Neural crest cell (in vitro differentiated cells): ENCODE measurements at regions not wholly inside any gene's neighbourhood (a gene's known extent, or its start where the extent isn't known, plus 50 kb on each side); places are given as distances from the start of the nearest gene placed in this dataset.

Experiments
- DNase-seq: peaks from one replicate; pipeline ENCODE4 v3.0.0; 2021; ENCODE audit warnings: low read depth, mixed read lengths, low spot score
- H3K27ac Mint-ChIP-seq: one replicate; pipeline ENCODE4 v1.8.0; 2021; ENCODE audit warnings: mild to moderate bottlenecking, mixed read lengths; ENCODE audit not compliant: unreplicated experiment
- H3K27me3 Mint-ChIP-seq: 2 replicates; pipeline ENCODE4 v1.8.0; 2021; ENCODE audit warnings: low read depth, mild to moderate bottlenecking, mixed read lengths
- H3K36me3 Mint-ChIP-seq: 2 replicates; pipeline ENCODE4 v1.8.0; 2021; ENCODE audit warnings: low read depth, mild to moderate bottlenecking, mixed read lengths
- H3K4me1 Mint-ChIP-seq: 2 replicates; pipeline ENCODE4 v1.8.0; 2021; ENCODE audit warnings: mixed read lengths
- H3K4me3 Mint-ChIP-seq: one replicate; pipeline ENCODE4 v1.8.0; 2021; ENCODE audit warnings: mild to moderate bottlenecking, mixed read lengths
- H3K9me3 Mint-ChIP-seq: 2 replicates; pipeline ENCODE4 v1.8.0; 2021; ENCODE audit warnings: mixed read lengths
- CTCF ChIP-seq: fragments of 200-600 bp; sonication (generic); conservative IDR thresholded peaks from 2 replicates; pipeline ENCODE4 v1.5.0; 2021; ENCODE audit warnings: antibody characterized with exemption, mild to moderate bottlenecking

- Mint-ChIP-seq H3K27ac (no peak overlapping the region), H3K27me3 (no peaks in the 10 kb centered on the region), H3K4me1 (no peaks in the 10 kb centered on the region), H3K9me3 (no peaks in the 10 kb centered on the region), H3K36me3 (no peaks in the 10 kb centered on the region), H3K4me3 (no peak overlapping the region)
- no peak for TF ChIP-seq CTCF
- DNase-seq = no peak
Observed at GRCh38 chr3:104989878-104990277, 376.8 kb upstream of the ALCAM start.

DNA sequence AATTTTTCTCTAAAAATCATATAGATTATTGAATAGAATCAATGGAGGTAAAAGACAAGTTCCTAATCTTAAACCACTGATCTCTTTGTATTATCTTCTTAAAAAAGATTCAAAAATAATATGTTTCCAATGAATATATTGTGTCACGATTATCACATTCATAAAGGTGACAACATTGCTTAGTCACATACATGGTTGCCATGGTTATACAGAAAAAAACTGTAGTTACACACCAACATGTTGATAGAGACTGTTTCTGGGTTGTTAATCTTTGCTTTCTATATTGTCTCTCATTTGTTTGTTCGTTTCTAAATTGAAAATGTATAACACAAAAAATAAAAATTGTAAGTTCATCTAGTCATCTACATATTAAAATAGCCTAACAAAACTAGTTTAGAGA is 376.0 kb upstream of the ALCAM start:
- Mint-ChIP-seq H3K4me3 (no peak overlapping the region), H3K27ac (no peak overlapping the region), H3K4me1 (no peaks in the 10 kb centered on the region), H3K36me3 (no peaks in the 10 kb centered on the region), H3K9me3 (no peaks in the 10 kb centered on the region), H3K27me3 (no peaks in the 10 kb centered on the region)
- TF ChIP-seq CTCF = no peak
- no peak for DNase-seq

GRCh38 chr3:104992676-104993075 is 374.0 kb upstream of the ALCAM start:
- no peak overlapping the region for H3K27ac Mint-ChIP-seq

GRCh38 chr3:105006164-105006563 is 360.5 kb upstream of the ALCAM start:
- Mint-ChIP-seq H3K27ac (no peak overlapping the region), H3K36me3 (no peaks in the 10 kb centered on the region), H3K27me3 (no peaks in the 10 kb centered on the region), H3K9me3 (peaks cover 4% of the 10 kb centered on the region), H3K4me3 (no peak overlapping the region), H3K4me1 (no peaks in the 10 kb centered on the region)
- no peak for TF ChIP-seq CTCF
- DNase-seq = no peak

More at GRCh38 chr3:104992676-104993075, 374.0 kb upstream of the ALCAM start:
- no peak for TF ChIP-seq CTCF
- no peak for DNase-seq
- no peaks in the 10 kb centered on the region for H3K9me3 Mint-ChIP-seq
- H3K4me1 Mint-ChIP-seq = no peaks in the 10 kb centered on the region
- H3K27me3 Mint-ChIP-seq = no peaks in the 10 kb centered on the region
- H3K36me3 Mint-ChIP-seq = no peaks in the 10 kb centered on the region
- no peak overlapping the region for H3K4me3 Mint-ChIP-seq

- peaks cover 7% of the 10 kb centered on the region for H3K9me3 Mint-ChIP-seq
- H3K4me3 Mint-ChIP-seq = no peak overlapping the region
- H3K27ac Mint-ChIP-seq = no peak overlapping the region
- peaks cover 8% of the 10 kb centered on the region for H3K4me1 Mint-ChIP-seq
- TF ChIP-seq CTCF = no peak
- no peak for DNase-seq
- no peaks in the 10 kb centered on the region for H3K36me3 Mint-ChIP-seq
- H3K27me3 Mint-ChIP-seq = no peaks in the 10 kb centered on the region
Observed at GRCh38 chr3:105013657-105014056, 353.1 kb upstream of the ALCAM start.

DNA sequence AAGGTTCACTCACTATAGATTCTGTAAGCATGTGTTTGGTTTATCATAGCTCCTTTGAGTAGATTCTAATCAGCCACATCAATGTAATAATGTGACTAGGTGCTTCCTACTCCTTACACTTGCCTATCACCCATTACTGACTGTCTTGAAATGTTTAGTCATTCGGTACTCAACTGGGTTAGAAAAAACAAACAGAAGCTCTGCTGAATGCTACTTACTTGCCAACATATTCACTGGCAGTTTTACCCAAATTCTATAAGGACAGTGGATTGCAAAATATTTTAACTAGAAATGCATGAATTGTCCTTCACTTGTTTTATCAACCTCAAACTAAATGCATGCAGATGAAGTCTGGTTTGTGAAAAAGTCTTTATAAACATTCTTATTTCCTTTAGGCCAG is 352.1 kb upstream of the ALCAM start:
- Mint-ChIP-seq H3K4me1 (peaks cover 8% of the 10 kb centered on the region), H3K9me3 (peaks cover 4% of the 10 kb centered on the region), H3K27me3 (no peaks in the 10 kb centered on the region), H3K27ac (no peak overlapping the region), H3K4me3 (no peak overlapping the region), H3K36me3 (no peaks in the 10 kb centered on the region)
- DNase-seq = no peak
- no peak for TF ChIP-seq CTCF
